ENCODE measurements at regions not wholly inside any gene's neighbourhood (a gene's known extent, or its start where the extent isn't known, plus 50 kb on each side); places are given as distances from the start of the nearest gene placed in this dataset.
"Not testable (repeated sequence)": the region's sequence is repeated elsewhere in the genome, so short reads cannot be mapped to it uniquely, and the experiment has no call there.

DNA sequence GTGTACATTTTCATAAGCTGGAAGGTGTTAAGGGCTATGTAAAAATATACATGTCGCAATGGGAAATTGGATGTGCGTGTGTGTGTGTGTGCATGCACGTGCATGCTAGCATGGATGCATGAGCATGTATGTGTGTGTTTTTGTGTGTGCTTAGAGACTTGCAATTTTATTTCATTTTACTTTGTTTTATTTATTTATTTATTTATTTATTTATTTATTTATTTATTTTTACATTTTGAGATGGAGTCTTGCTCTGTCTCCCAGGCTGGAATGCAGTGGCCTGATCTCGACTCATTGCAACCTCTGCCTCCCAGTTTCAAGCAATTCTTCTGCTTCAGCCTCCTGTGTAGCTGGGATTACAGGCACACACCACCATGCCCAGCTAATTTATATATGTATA, 50.4 kb upstream of the CDH9 start:
- TF ChIP-seq, protein P1, sequence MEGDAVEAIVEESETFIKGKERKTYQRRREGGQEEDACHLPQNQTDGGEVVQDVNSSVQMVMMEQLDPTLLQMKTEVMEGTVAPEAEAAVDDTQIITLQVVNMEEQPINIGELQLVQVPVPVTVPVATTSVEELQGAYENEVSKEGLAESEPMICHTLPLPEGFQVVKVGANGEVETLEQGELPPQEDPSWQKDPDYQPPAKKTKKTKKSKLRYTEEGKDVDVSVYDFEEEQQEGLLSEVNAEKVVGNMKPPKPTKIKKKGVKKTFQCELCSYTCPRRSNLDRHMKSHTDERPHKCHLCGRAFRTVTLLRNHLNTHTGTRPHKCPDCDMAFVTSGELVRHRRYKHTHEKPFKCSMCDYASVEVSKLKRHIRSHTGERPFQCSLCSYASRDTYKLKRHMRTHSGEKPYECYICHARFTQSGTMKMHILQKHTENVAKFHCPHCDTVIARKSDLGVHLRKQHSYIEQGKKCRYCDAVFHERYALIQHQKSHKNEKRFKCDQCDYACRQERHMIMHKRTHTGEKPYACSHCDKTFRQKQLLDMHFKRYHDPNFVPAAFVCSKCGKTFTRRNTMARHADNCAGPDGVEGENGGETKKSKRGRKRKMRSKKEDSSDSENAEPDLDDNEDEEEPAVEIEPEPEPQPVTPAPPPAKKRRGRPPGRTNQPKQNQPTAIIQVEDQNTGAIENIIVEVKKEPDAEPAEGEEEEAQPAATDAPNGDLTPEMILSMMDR (conservative IDR thresholded peaks at IDR 0.05; ENCODE audit: low read length) = not testable (repeated sequence)
- not testable (repeated sequence) for TF ChIP-seq EZH2phosphoT487 (IDR thresholded peaks at IDR 0.05; ENCODE audit: borderline replicate concordance, low read depth, low read length)

Measured in OCI-LY7 (cell line).